ENCODE measurements at regions not wholly inside any gene's neighbourhood (a gene's known extent, or its start where the extent isn't known, plus 50 kb on each side); places are given as distances from the start of the nearest gene placed in this dataset.

- in situ Hi-C loops (cut with MboI) = no loop called here
- BruUV-seq (replicated peaks) = no TSS peak
- FAIRE-seq = no peak
These were observed 609.0 kb upstream of the HTR2C start for GRCh38 chrX:113974881-113975280.

More at GRCh38 chrX:113974881-113975280, 609.0 kb upstream of the HTR2C start:
- DNase-seq (ENCODE audit: extremely low read depth in 1 of 4, low spot score in 3 of 4) (no peak), ATAC-seq (no peak)
- no peaks in the 10 kb centered on the region for H3K27me3 ChIP-seq (ENCODE audit: control insufficient read depth in 2 of 2, insufficient read depth in 2 of 2, low read length in 2 of 2)
- H3K36me3 ChIP-seq (ENCODE audit: control insufficient read depth, insufficient read depth, low read length) = no peaks in the 10 kb centered on the region; the same call in 2 of the 3 replicates
- no peak overlapping the region for H3K9ac ChIP-seq (ENCODE audit: insufficient read depth in 1 of 2, low read depth in 2 of 2, low read length in 2 of 2)
- H4K20me1 ChIP-seq (replicated peaks; ENCODE audit: control insufficient read depth, insufficient read depth, low read length) = no peaks in the 10 kb centered on the region
- no peaks in the 10 kb centered on the region for H3K9me1 ChIP-seq (ENCODE audit: control insufficient read depth, insufficient read depth, low read length)
- intact Hi-C loops (cut with micrococcal nuclease) = no loop called here
- no peak overlapping the region for H2AFZ ChIP-seq (ENCODE audit: low read depth, low read length)
- H3K4me1 ChIP-seq (replicated peaks in 1 of 2; ENCODE audit: control insufficient read depth in 2 of 2, insufficient read depth in 2 of 2, low read length in 2 of 2) = no peaks in the 10 kb centered on the region; a peak in 1 of 5 replicates
- no peaks in the 10 kb centered on the region; the same call in 2 of the 3 replicates for H3K79me2 ChIP-seq (ENCODE audit: control insufficient read depth, insufficient read depth, low read length)
- 0 out of 2 replicates have a peak, but pooled peaks cover 1% of the 10 kb centered on the region for H3K9me3 ChIP-seq (replicated peaks; ENCODE audit: control insufficient read depth, insufficient read depth, low read depth, low read length)
- H3K27ac ChIP-seq (ENCODE audit: extremely low read depth, low read depth, low read length) = no peak overlapping the region
- no peak for TF ChIP-seq HMG20B (CRISPR knock-in tag; IDR thresholded peaks at IDR 0.05)
- TF ChIP-seq POLR2G (IDR thresholded peaks at IDR 0.05; ENCODE audit: low read depth, low read length) = no peak
- TF ChIP-seq ZNF551 (CRISPR knock-in tag; IDR thresholded peaks at IDR 0.05) = no peak
- no peak for TF ChIP-seq CSDE1 (IDR thresholded peaks at IDR 0.05)
- TF ChIP-seq ZNF311 (CRISPR knock-in tag; IDR thresholded peaks at IDR 0.05) = no peak
- TF ChIP-seq BRF1 (IDR thresholded peaks at IDR 0.05; ENCODE audit: borderline replicate concordance, extremely low read depth, insufficient read length) = no peak
- TF ChIP-seq ZNF561 (CRISPR knock-in tag; conservative IDR thresholded peaks at IDR 0.05) = no peak
- TF ChIP-seq POU5F1 (IDR thresholded peaks at IDR 0.05; ENCODE audit: borderline replicate concordance, low read depth, low read length, partially characterized antibody) = no peak
- no peak for TF ChIP-seq MTF1 (CRISPR knock-in tag; IDR thresholded peaks at IDR 0.05; ENCODE audit: borderline replicate concordance)
- no peak for TF ChIP-seq HDAC3 (IDR thresholded peaks at IDR 0.05; ENCODE audit: borderline replicate concordance, partially characterized antibody)
- no peak for TF ChIP-seq ZHX1 (conservative IDR thresholded peaks at IDR 0.05; ENCODE audit: low read length)
- TF ChIP-seq ZNF75A (CRISPR knock-in tag; IDR thresholded peaks at IDR 0.05) = no peak
- TF ChIP-seq EGR1 (conservative IDR thresholded peaks at IDR 0.05) = no peak
- no peak for TF ChIP-seq CBFB (CRISPR knock-in tag; IDR thresholded peaks at IDR 0.05)
- no peak for TF ChIP-seq CREB3L1 (IDR thresholded peaks at IDR 0.05; ENCODE audit: borderline replicate concordance, low read depth)
- TF ChIP-seq TCF3 (CRISPR knock-in tag; IDR thresholded peaks at IDR 0.05) = no peak
- no peak for TF ChIP-seq BRD4 (IDR thresholded peaks at IDR 0.05)
- ChIA-PET CTCF (ENCODE audit: low intra/inter-chr PET ratio) (no interaction called here), POLR2A (no interaction called here)
- H3K4me3 ChIP-seq = no peak overlapping the region
- H3K4me2 ChIP-seq (ENCODE audit: insufficient read depth, low read length) = no peak overlapping the region

Data from K562 (cell line).